Thyroid gland (tissue), 4 donors: ENCODE measurements at regions not wholly inside any gene's neighbourhood (a gene's known extent, or its start where the extent isn't known, plus 50 kb on each side); places are given as distances from the start of the nearest gene placed in this dataset.

Experiments
- DNase-seq, 2 donors: peaks; one replicate each; pipeline ENCODE4 v3.0.0-alpha.2; 2019
- H3K27ac ChIP-seq, 3 donors: fragments of 200-600 bp; sonication (generic); 1 replicate in 2 of 3; 2 replicates in 1 of 3; pipeline ENCODE4 v1.5.1; 2016 to 2019; ENCODE audit warnings: mild to moderate bottlenecking in 1 of 3, moderate library complexity in 1 of 3
- H3K27me3 ChIP-seq: fragments of 200-600 bp; sonication (generic); one replicate; pipeline ENCODE4 v1.5.1; 2019
- H3K36me3 ChIP-seq, 2 donors: fragments of 200-600 bp; sonication (generic); one replicate each; pipeline ENCODE4 v1.5.1; 2016 to 2019
- H3K4me1 ChIP-seq, 2 donors: fragments of 200-600 bp; sonication (generic); one replicate each; pipeline ENCODE4 v1.5.1; 2017 to 2019
- H3K4me3 ChIP-seq, 3 donors: fragments of 200-600 bp; sonication (generic); replicated peaks in 1 of 3; 1 replicate in 2 of 3; 2 replicates in 1 of 3; pipeline ENCODE4 v1.5.1; 2016; ENCODE audit warnings: mild to moderate bottlenecking in 1 of 3
- H3K9me3 ChIP-seq: fragments of 200-600 bp; sonication (generic); one replicate; pipeline ENCODE4 v1.5.1; 2017
- POLR2A ChIP-seq, 2 donors: fragments of 450-650 bp; IDR thresholded peaks; one replicate each; pipeline ENCODE4 v1.6.1; 2017; ENCODE audit warnings: antibody characterized with exemption in 2 of 2, mild to moderate bottlenecking in 2 of 2, moderate library complexity in 1 of 2
- WGBS, 2 donors: methylation state at CpG; one replicate each; pipeline ENCODE4 v1.1.5; 2017; 5-methylcytosine and 5-hydroxymethylcytosine counted together
- intact Hi-C: fragments of 100-400 bp; cut with DNase I; formaldehyde crosslinking; loops from one replicate; pipeline ENCODE4 v1.15.1; 2023
- TF ChIP-seq, protein P1 (sequence below), 6 experiments: fragments of 200-600 bp in 3 of 6; fragments of 450-650 bp in 3 of 6; sonication (generic) in 3 of 6; IDR thresholded peaks; one replicate each; pipeline ENCODE4 v1.5.1; 2016 to 2019; ENCODE audit warnings: antibody characterized with exemption in 6 of 6, mild to moderate bottlenecking in 2 of 6, inconsistent platforms in 1 of 6, moderate library complexity in 1 of 6

DNA sequence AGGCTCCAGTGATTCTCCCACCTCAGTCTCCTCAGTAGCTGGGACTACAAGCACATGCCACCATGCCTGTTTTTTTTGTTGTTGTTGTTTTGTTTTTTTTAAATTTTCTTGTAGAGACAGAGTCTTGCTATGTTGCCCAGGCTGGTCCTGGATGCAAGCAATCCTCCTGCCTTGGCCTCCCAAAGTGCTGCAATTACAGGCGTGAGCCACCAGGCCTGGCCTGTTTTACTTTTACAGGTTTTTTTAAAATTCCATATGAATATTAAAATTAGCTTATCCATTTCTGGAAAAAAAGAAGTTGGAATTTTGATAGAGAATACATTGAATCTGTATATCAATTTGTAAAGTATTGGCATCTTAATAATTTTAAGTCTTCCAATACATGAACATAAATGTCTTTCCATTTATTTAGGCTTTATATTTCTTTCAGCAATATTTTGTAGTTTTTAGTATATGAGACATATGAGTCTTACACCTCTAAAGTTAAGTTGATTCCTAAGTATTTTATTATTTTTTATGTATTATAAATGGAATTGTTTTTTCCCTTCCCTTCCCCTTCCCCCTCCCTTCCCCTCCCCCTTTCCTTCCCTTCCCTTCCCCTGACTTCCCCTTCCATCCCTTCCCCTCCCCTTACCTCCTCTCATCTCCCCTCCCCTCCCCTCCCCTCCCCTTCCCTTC lies 323.5 kb upstream of the SALL1 start:
- no peaks in the 10 kb centered on the region for H3K27me3 ChIP-seq
- no peak overlapping the region for H3K4me3 ChIP-seq
- no peak for DNase-seq
- TF ChIP-seq, protein P1, sequence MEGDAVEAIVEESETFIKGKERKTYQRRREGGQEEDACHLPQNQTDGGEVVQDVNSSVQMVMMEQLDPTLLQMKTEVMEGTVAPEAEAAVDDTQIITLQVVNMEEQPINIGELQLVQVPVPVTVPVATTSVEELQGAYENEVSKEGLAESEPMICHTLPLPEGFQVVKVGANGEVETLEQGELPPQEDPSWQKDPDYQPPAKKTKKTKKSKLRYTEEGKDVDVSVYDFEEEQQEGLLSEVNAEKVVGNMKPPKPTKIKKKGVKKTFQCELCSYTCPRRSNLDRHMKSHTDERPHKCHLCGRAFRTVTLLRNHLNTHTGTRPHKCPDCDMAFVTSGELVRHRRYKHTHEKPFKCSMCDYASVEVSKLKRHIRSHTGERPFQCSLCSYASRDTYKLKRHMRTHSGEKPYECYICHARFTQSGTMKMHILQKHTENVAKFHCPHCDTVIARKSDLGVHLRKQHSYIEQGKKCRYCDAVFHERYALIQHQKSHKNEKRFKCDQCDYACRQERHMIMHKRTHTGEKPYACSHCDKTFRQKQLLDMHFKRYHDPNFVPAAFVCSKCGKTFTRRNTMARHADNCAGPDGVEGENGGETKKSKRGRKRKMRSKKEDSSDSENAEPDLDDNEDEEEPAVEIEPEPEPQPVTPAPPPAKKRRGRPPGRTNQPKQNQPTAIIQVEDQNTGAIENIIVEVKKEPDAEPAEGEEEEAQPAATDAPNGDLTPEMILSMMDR (IDR thresholded peaks at IDR 0.05) = no peak
- TF ChIP-seq POLR2A (IDR thresholded peaks at IDR 0.05) = no peak
- H3K36me3 ChIP-seq = no peaks in the 10 kb centered on the region
- no peaks in the 10 kb centered on the region for H3K9me3 ChIP-seq
- intact Hi-C loops = no loop called here
- no peak overlapping the region for H3K27ac ChIP-seq
- WGBS, 2 donors = 95 to 98% methylated on average over 1 of the region's 1 CpG
- no peaks in the 10 kb centered on the region for H3K4me1 ChIP-seq

DNA sequence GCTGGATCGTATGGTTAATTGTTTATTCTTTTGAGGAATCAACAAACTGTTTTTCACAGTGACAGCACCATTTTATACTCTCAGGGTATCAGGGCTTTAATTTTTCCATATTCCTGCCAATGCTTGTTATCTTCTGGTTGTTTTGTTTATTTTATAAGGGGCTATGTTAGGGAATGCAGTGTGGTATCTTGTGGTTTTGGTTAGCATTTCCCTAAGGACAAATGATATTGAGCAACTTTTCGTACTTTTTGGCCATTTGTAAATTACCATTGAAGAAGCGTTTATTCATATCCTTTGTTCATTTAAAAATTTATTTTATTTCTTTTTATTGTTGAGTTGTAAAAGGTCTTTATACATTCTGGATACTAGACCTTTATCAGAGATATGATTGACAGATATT lies 322.0 kb upstream of the SALL1 start:
- intact Hi-C loops = no loop called here
- Histone ChIP-seq H3K9me3 (no peaks in the 10 kb centered on the region), H3K4me1 (no peaks in the 10 kb centered on the region), H3K36me3 (no peaks in the 10 kb centered on the region), H3K27ac (no peak overlapping the region), H3K4me3 (no peak overlapping the region), H3K27me3 (no peaks in the 10 kb centered on the region)
- DNase-seq = no peak
- no peak for TF ChIP-seq POLR2A (IDR thresholded peaks at IDR 0.05)
- TF ChIP-seq, protein P1 (IDR thresholded peaks at IDR 0.05) = no peak
- 86 to 87% methylated on average over 3 of the region's 3 CpGs for WGBS, 2 donors

DNA sequence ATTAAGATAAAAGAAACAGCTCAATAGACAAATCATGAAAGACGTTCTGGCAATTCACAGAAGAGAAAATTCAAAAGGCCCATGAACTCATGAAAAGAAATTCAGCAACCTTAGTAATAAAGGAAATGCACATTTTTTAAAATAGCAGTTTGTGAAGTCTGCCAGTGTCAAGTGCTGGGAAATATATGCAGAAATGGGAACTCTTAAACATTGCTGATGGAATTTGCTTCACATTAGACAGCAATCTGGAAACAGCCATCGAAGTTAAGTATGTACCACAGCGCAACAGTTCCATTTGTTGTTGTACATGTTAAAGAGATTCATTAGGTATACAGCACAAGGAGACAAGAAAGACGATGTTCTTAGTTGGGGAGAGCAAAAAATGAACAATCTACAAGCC lies 319.4 kb upstream of the SALL1 start:
- DNase-seq = no peak

DNA sequence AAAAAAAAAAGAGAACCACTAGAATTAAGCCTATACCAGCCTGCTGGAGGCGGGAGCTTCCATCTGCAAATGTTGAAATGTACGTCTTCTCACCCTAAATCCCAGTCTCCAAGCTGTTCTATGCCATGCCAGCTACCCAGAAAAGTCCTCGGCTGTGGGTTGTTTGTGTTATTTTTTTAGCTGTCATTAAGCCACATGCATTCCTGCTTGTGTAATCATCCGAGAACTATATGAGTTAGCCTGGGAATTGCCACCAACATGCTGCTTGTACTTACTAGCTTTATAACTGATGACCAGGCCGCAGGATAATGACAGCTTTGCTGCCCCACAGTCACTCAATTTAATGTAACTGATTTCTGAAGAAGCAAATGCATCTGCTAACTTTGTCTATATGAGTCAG lies 313.9 kb upstream of the SALL1 start:
- TF ChIP-seq POLR2A (IDR thresholded peaks at IDR 0.05) = no peak
- TF ChIP-seq, protein P1 (IDR thresholded peaks at IDR 0.05) = no peak
- no peaks in the 10 kb centered on the region for H3K4me1 ChIP-seq
- intact Hi-C loops = no loop called here
- H3K27ac ChIP-seq = no peak overlapping the region
- H3K36me3 ChIP-seq = no peaks in the 10 kb centered on the region
- H3K9me3 ChIP-seq = no peaks in the 10 kb centered on the region
- no peak overlapping the region for H3K4me3 ChIP-seq
- DNase-seq = no peak
- H3K27me3 ChIP-seq = no peaks in the 10 kb centered on the region
- WGBS, 2 donors = 77 to 89% methylated on average over 5 of the region's 5 CpGs

More for the DNA sequence above, 319.4 kb upstream of the SALL1 start:
- Histone ChIP-seq H3K4me1 (no peaks in the 10 kb centered on the region), H3K9me3 (no peaks in the 10 kb centered on the region), H3K36me3 (no peaks in the 10 kb centered on the region), H3K27me3 (no peaks in the 10 kb centered on the region), H3K27ac (no peak overlapping the region), H3K4me3 (no peak overlapping the region)
- WGBS, 2 donors = 55 to 58% methylated on average over 4 of the region's 4 CpGs
- TF ChIP-seq, protein P1 (IDR thresholded peaks at IDR 0.05) = no peak
- TF ChIP-seq POLR2A (IDR thresholded peaks at IDR 0.05) = no peak
- intact Hi-C loops = no loop called here

DNA sequence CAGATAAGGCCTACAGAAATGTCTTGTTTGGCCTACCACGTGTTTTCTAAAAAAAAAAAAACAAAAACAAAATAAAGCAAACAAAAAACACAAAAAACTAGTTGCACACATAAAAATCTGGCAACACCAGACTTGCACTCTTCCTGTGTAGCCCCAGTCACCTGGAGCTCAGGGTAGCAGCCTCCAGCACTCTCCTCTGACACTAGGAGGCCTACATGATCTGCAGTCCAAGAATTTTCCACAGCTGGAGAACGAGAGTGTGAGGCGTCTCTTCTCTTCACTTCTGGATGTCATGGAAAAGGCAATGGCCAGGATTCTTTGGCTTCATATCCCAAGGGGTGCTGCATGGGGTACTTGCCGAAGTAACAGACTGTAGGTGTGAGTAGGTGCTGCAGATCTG lies 310.2 kb upstream of the SALL1 start:
- H3K4me1 ChIP-seq = no peaks in the 10 kb centered on the region
- H3K9me3 ChIP-seq = no peaks in the 10 kb centered on the region
- TF ChIP-seq, protein P1 (IDR thresholded peaks at IDR 0.05) = no peak
- TF ChIP-seq POLR2A (IDR thresholded peaks at IDR 0.05) = no peak
- H3K27me3 ChIP-seq = no peaks in the 10 kb centered on the region
- H3K36me3 ChIP-seq = no peaks in the 10 kb centered on the region
- WGBS, 2 donors = 82 to 86% methylated on average over 4 of the region's 4 CpGs
- intact Hi-C loops = no loop called here
- H3K4me3 ChIP-seq = no peak overlapping the region
- no peak overlapping the region for H3K27ac ChIP-seq
- no peak for DNase-seq
